PC-9 (cell line): ENCODE measurements at regions not wholly inside any gene's neighbourhood (a gene's known extent, or its start where the extent isn't known, plus 50 kb on each side); places are given as distances from the start of the nearest gene placed in this dataset.
"Not testable (repeated sequence)": the region's sequence is repeated elsewhere in the genome, so short reads cannot be mapped to it uniquely, and the experiment has no call there.

ENCODE experiments used
- BruUV-seq: library from RNA; stranded (reverse); fragments of 400-500 nt; replicated peaks from 2 replicates; lab custom pipeline; 2021; lab: Mats Ljungman, UMichigan
- CTCF ChIA-PET: fragments of 300-600 bp; sonication (Branson Sonifier 250); formaldehyde crosslinking; loops from one replicate; lab custom pipeline; 2022; ENCODE audit warnings: antibody characterized with exemption; lab: Charles Lee
- POLR2A ChIA-PET: fragments of 300-600 bp; sonication (Branson Sonifier 250); formaldehyde crosslinking; loops from one replicate; lab custom pipeline; 2022; ENCODE audit warnings: antibody characterized with exemption; ENCODE audit not compliant: unreplicated experiment; lab: Charles Lee
- DNase-seq, 2 experiments: peaks; one replicate each; pipeline versions ENCODE4 v3.0.0 to v3.0.0-alpha.2; 2015 to 2022; ENCODE audit warnings: mixed read lengths in 1 of 2
- H2AFZ ChIP-seq: fragments of 200-600 bp; sonication (generic); 2 replicates; pipeline ENCODE4 v1.8.1; 2017; ENCODE audit warnings: antibody characterized with exemption
- H3F3A ChIP-seq: fragments of 200-600 bp; sonication (generic); 2 replicates; pipeline ENCODE4 v1.8.1; 2017; ENCODE audit warnings: antibody characterized with exemption, mild to moderate bottlenecking, low read depth; ENCODE audit not compliant: insufficient read depth
- H3K27ac ChIP-seq: fragments of 200-600 bp; sonication (generic); 2 replicates; pipeline ENCODE4 v1.6.1; 2016; ENCODE audit warnings: mixed run types
- H3K27me3 ChIP-seq: fragments of 200-600 bp; sonication (generic); 2 replicates; pipeline ENCODE4 v1.6.1; 2016; ENCODE audit warnings: low read depth, mixed run types; ENCODE audit not compliant: insufficient read depth
- H3K36me3 ChIP-seq: fragments of 200-600 bp; sonication (generic); 2 replicates; pipeline ENCODE4 v1.6.1; 2016; ENCODE audit warnings: low read depth, mixed run types
- H3K4me1 ChIP-seq: fragments of 200-600 bp; sonication (generic); replicated peaks from 2 replicates; pipeline ENCODE4 v1.6.1; 2016; ENCODE audit warnings: mixed run types; ENCODE audit not compliant: insufficient read depth
- H3K4me2 ChIP-seq: fragments of 200-600 bp; sonication (generic); 2 replicates; pipeline ENCODE4 v1.6.1; 2017; ENCODE audit warnings: mixed run types
- H3K4me3 ChIP-seq: fragments of 200-600 bp; sonication (generic); 2 replicates; pipeline ENCODE4 v1.6.1; 2016; ENCODE audit warnings: mixed run types
- H3K79me2 ChIP-seq: fragments of 200-600 bp; sonication (generic); 2 replicates; pipeline ENCODE4 v1.6.1; 2017; ENCODE audit warnings: low read depth, mixed run types
- H3K9me2 ChIP-seq: fragments of 200-600 bp; sonication (generic); 2 replicates; pipeline ENCODE4 v1.8.1; 2017; ENCODE audit warnings: mild to moderate bottlenecking; ENCODE audit not compliant: insufficient read depth
- H3K9me3 ChIP-seq: fragments of 200-600 bp; sonication (generic); 2 replicates; pipeline ENCODE4 v1.8.1; 2016; ENCODE audit warnings: low read depth; ENCODE audit not compliant: insufficient read depth
- H4K20me1 ChIP-seq: fragments of 200-600 bp; sonication (generic); 2 replicates; pipeline ENCODE4 v1.8.1; 2017; ENCODE audit not compliant: insufficient read depth
- EZH2 ChIP-seq: fragments of 200-600 bp; sonication (generic); IDR thresholded peaks from 2 replicates; pipeline ENCODE4 v1.8.0; 2017; ENCODE audit warnings: antibody characterized with exemption, low read depth
- intact Hi-C: fragments of 100-400 bp; cut with micrococcal nuclease; formaldehyde crosslinking; loops from one replicate; pipeline ENCODE4 v1.10.0; 2022; ENCODE audit not compliant: unreplicated experiment
- TF ChIP-seq, protein P1 (sequence below): fragments of 200-600 bp; sonication (generic); conservative IDR thresholded peaks from 2 replicates; pipeline ENCODE4 v1.6.1; 2017; ENCODE audit warnings: mixed run types, antibody characterized with exemption, mild to moderate bottlenecking, moderate library complexity

DNA sequence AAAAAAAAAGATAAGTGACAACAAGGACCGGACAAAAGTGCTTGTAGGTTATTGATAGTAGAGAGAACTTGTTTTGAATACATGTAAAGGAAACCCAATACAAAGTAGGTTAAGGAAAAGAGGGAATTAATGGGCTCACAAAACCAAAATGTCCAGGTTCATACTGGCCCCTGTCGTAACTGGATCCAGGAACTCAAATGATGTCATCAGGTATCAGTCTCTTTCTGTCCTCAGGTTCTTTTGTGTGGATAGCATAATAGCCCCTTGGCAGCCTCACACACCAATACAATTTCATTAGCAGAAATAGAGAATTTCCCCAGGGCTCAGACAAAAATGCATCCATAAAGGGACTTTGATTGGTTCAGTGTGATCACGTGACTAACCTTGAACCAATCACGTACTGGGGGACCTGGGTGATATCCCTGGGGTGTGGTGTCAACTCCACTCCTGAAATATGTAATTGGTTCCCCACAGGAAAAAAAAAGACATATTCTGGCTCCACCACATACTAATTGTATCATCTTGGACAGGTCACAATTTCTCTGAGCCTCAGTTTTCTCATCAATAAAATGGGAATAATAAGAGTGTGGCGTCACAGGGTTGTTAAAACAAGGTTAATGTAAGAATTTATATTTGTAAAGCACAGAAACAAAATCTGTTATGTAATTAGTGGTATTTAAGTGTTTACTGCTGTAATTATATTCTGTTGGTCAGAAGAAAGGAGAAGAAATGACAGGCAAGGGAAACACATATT, 174.8 kb downstream of the PDGFRA start:
- Histone ChIP-seq H3K4me1 (no peaks in the 10 kb centered on the region), H2AFZ (no peak overlapping the region), H3K79me2 (no peaks in the 10 kb centered on the region), H3K9me2 (no peaks in the 10 kb centered on the region), H3K4me3 (no peak overlapping the region), H3K9me3 (no peaks in the 10 kb centered on the region), H3K4me2 (no peak overlapping the region), H3K36me3 (no peaks in the 10 kb centered on the region), H3F3A (no peaks in the 10 kb centered on the region), H4K20me1 (no peaks in the 10 kb centered on the region), H3K27me3 (no peaks in the 10 kb centered on the region), H3K27ac (no peak overlapping the region)
- no TSS peak for BruUV-seq
- POLR2A ChIA-PET, result no interaction called here
- intact Hi-C loops, result no loop called here
- DNase-seq, result no peak
- CTCF ChIA-PET, result no interaction called here
- TF ChIP-seq EZH2, result no peak
- TF ChIP-seq, protein P1, sequence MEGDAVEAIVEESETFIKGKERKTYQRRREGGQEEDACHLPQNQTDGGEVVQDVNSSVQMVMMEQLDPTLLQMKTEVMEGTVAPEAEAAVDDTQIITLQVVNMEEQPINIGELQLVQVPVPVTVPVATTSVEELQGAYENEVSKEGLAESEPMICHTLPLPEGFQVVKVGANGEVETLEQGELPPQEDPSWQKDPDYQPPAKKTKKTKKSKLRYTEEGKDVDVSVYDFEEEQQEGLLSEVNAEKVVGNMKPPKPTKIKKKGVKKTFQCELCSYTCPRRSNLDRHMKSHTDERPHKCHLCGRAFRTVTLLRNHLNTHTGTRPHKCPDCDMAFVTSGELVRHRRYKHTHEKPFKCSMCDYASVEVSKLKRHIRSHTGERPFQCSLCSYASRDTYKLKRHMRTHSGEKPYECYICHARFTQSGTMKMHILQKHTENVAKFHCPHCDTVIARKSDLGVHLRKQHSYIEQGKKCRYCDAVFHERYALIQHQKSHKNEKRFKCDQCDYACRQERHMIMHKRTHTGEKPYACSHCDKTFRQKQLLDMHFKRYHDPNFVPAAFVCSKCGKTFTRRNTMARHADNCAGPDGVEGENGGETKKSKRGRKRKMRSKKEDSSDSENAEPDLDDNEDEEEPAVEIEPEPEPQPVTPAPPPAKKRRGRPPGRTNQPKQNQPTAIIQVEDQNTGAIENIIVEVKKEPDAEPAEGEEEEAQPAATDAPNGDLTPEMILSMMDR, result no peak

DNA sequence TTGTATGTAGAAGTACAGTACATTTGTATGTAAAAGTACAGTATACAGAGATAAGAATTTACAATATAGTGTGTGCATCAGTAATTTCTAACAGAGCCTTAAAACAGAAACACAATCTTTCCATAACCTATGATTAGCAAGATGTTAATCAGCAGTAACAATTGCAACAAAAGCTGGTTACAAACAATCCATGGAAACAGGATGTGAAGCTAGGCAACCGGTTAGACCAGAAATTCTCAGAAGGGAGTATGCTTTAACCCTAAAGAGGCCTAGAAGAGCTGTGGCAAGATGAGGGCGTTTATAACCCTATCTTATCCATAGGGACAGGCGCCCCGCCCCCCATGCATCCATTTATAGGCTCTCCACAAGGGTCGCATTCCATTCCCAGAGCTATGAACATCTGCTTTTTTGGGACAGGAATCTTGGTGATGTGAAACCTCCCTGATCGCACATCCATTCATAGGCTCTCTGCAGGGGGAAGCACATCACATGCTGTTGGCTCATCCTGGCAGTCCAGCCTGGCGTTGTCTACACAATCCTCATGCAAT, 180.3 kb downstream of the PDGFRA start:
- CTCF ChIA-PET, H3K9me3 ChIP-seq, H3K4me3 ChIP-seq, POLR2A ChIA-PET, DNase-seq, H2AFZ ChIP-seq, H3K79me2 ChIP-seq, H3F3A ChIP-seq, H4K20me1 ChIP-seq, H3K36me3 ChIP-seq, H3K4me1 ChIP-seq, H3K27me3 ChIP-seq, H3K9me2 ChIP-seq, H3K27ac ChIP-seq, H3K4me2 ChIP-seq, BruUV-seq, intact Hi-C loops: not testable (repeated sequence)

DNA sequence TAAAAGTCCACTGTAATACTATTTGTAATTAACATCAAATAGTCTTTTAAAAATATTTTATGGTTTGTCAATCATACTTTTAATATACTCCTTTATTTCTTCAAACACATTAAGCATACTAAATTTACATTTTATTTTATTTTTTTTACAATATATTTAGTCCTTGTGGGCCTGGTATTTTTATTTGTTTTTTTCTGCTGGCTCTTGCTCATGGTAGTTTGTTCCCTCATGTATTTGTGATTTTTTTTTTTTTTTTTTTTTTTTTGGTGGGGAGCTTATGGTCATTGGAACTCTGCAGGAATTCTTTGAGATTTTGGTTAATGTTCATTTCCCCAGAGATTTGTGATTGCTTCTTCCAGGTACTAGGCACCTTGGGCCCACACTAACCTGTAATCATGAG, 185.5 kb downstream of the PDGFRA start:
- intact Hi-C loops, result no loop called here
- Histone ChIP-seq H3K4me2 (no peak overlapping the region), H3K27me3 (no peaks in the 10 kb centered on the region), H2AFZ (no peak overlapping the region), H3F3A (no peaks in the 10 kb centered on the region), H3K79me2 (no peaks in the 10 kb centered on the region), H3K36me3 (no peaks in the 10 kb centered on the region), H3K9me3 (no peaks in the 10 kb centered on the region), H4K20me1 (no peaks in the 10 kb centered on the region), H3K9me2 (no peaks in the 10 kb centered on the region), H3K4me1 (no peaks in the 10 kb centered on the region), H3K4me3 (no peak overlapping the region), H3K27ac (no peak overlapping the region)
- CTCF ChIA-PET, result no interaction called here
- POLR2A ChIA-PET, result no interaction called here
- TF ChIP-seq, protein P1, result no peak
- TF ChIP-seq EZH2, result no peak
- BruUV-seq, result no TSS peak
- no peak for DNase-seq
